ENCODE measurements at regions not wholly inside any gene's neighbourhood (a gene's known extent, or its start where the extent isn't known, plus 50 kb on each side); places are given as distances from the start of the nearest gene placed in this dataset.

DNA sequence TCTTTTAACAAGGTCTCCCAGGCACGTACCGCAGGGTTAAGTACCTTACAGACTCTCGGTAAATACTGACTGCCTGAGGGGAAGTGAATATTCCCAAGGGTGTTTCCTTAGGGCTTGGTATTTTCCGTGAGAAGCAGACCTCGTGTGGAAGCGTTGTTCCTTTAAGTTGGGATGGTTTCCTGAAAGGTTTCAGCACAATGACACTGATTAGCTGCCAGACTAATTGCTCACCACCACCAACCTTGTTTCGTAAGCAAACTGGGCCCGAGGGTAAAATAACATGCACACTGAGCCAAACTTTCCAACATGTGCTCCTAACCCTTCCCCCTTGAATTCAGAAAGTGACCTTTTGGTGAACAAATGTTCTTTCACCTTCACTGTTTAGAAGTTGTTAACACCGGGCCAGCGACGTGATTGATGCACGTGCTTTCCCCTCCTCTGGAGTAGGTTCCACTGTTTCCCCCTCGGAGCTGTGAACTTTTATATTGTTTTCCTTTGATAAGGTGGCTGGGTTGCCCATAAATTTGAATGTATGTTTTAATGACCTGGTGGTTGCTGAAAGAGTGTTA, 128.1 kb upstream of the RPS23 start:
- H3K4me1 ChIP-seq (ENCODE audit: control insufficient read depth, insufficient read depth, low read length): no peaks in the 10 kb centered on the region
- H3K27ac ChIP-seq (ENCODE audit: insufficient read depth, low read depth, low read length, poor library complexity, severe bottlenecking): no peak overlapping the region
- H3K27me3 ChIP-seq (ENCODE audit: control insufficient read depth, insufficient read depth, low read length, poor library complexity, severe bottlenecking): no peaks in the 10 kb centered on the region
- WGBS, 2 experiments: 75 to 76% methylated on average over 13 of the region's 13 CpGs
- H3K4me3 ChIP-seq (ENCODE audit: insufficient read depth, low read depth, low read length): no peak overlapping the region
- no peaks in the 10 kb centered on the region for H3K36me3 ChIP-seq (ENCODE audit: control insufficient read depth, insufficient read depth, low read length)
- no peaks in the 10 kb centered on the region for H3K9me3 ChIP-seq (ENCODE audit: control insufficient read depth, low read length)

DNA sequence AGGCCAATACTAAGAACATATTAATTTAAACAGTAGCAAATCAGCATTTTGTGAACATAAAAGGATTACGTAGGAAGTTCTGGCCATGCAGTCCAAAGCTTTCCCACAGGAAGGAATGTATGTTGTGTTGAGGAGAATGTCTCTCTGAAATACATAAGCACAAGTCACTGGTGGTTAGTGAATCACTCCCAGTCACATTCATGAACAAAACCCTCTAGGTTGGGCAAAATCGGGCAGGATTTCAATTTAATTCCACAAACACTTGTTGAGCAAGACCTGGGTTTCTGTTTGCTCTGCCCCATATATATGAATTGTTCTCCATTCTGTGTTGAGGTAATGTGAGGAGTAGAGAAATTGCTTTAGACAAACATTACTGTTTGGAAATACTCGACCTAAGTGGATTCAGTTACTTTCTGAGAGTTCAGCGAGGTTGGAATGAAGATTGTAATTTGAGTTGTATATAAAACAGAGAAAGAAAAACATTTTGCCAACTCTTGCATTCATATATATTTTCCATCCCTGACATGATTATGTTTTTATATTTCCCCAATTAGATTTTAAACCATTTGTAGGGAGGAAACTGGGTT, 127.6 kb upstream of the RPS23 start:
- Histone ChIP-seq H3K9me3 (ENCODE audit: control insufficient read depth, low read length) (no peaks in the 10 kb centered on the region), H3K27me3 (ENCODE audit: control insufficient read depth, insufficient read depth, low read length, poor library complexity, severe bottlenecking) (no peaks in the 10 kb centered on the region), H3K4me1 (ENCODE audit: control insufficient read depth, insufficient read depth, low read length) (no peaks in the 10 kb centered on the region), H3K36me3 (ENCODE audit: control insufficient read depth, insufficient read depth, low read length) (no peaks in the 10 kb centered on the region), H3K4me3 (ENCODE audit: insufficient read depth, low read depth, low read length) (no peak overlapping the region), H3K27ac (ENCODE audit: insufficient read depth, low read depth, low read length, poor library complexity, severe bottlenecking) (no peak overlapping the region)
- 93% methylated on average over 3 to 4 of the region's 4 CpGs for WGBS, 2 experiments

GRCh38 chr5:82405161-82405560, 127.0 kb upstream of the RPS23 start:
- no peaks in the 10 kb centered on the region for H3K9me3 ChIP-seq (ENCODE audit: control insufficient read depth, low read length)
- H3K4me1 ChIP-seq (ENCODE audit: control insufficient read depth, insufficient read depth, low read length): no peaks in the 10 kb centered on the region
- H3K4me3 ChIP-seq (ENCODE audit: insufficient read depth, low read depth, low read length): no peak overlapping the region
- no peak overlapping the region for H3K27ac ChIP-seq (ENCODE audit: insufficient read depth, low read depth, low read length, poor library complexity, severe bottlenecking)
- no peaks in the 10 kb centered on the region for H3K27me3 ChIP-seq (ENCODE audit: control insufficient read depth, insufficient read depth, low read length, poor library complexity, severe bottlenecking)
- no peaks in the 10 kb centered on the region for H3K36me3 ChIP-seq (ENCODE audit: control insufficient read depth, insufficient read depth, low read length)
- 53 to 65% methylated on average over 2 of the region's 2 CpGs for WGBS, 2 experiments

DNA sequence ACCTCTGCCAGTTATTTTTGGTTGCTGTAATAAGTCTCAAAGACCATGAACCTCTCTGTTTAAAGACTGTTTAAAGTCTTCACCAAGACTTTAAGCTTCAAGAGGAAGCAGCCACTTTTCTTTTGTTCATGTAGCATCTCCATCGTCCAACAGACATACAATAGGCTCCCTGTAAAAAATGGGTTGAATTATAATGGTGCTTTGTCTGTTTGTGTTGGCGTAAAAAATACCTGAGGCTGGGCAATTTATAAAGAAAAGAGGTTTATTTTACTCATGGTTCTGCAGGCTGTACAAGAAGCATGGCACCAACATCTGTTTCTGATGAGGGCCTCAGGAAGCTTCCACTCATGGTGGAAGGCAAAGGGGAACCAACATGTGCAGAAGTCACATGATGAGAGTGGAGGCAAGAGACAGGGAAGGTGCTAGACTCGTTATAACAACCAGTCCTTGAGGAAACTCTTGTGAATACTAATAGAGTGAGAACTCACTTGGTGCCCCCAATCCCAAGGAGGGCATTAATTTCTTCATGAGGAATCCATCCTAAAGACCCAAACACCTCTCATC, 126.3 kb upstream of the RPS23 start:
- no peaks in the 10 kb centered on the region for H3K9me3 ChIP-seq (ENCODE audit: control insufficient read depth, low read length)
- WGBS, 2 experiments: 90 to 99% methylated on average over 2 to 3 of the region's 3 CpGs
- H3K36me3 ChIP-seq (ENCODE audit: control insufficient read depth, insufficient read depth, low read length): no peaks in the 10 kb centered on the region
- H3K4me3 ChIP-seq (ENCODE audit: insufficient read depth, low read depth, low read length): no peak overlapping the region
- no peaks in the 10 kb centered on the region for H3K4me1 ChIP-seq (ENCODE audit: control insufficient read depth, insufficient read depth, low read length)
- H3K27me3 ChIP-seq (ENCODE audit: control insufficient read depth, insufficient read depth, low read length, poor library complexity, severe bottlenecking): no peaks in the 10 kb centered on the region
- H3K27ac ChIP-seq (ENCODE audit: insufficient read depth, low read depth, low read length, poor library complexity, severe bottlenecking): no peak overlapping the region

DNA sequence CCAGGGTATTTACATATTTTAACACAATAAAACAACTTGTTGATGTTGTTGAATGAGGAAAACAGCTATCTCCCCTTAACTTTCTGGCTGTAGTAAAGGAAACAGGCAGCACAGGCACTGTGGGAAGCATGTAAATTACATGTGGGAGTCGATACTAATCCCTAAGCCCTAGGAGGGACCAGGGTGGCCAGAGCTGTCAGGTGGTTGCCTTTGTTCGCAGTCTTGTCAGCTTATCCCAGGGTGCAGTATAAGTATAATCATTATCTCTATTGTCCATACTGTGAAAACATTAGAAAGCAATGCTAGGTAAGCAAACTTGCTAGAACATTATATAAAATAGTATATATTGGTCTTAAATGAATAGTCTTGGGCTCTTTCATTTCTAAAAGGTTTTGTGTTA, 125.6 kb upstream of the RPS23 start:
- 81 to 86% methylated on average over 2 of the region's 2 CpGs for WGBS, 2 experiments
- H3K4me3 ChIP-seq (ENCODE audit: insufficient read depth, low read depth, low read length): no peak overlapping the region
- H3K9me3 ChIP-seq (ENCODE audit: control insufficient read depth, low read length): no peaks in the 10 kb centered on the region
- no peaks in the 10 kb centered on the region for H3K36me3 ChIP-seq (ENCODE audit: control insufficient read depth, insufficient read depth, low read length)
- H3K4me1 ChIP-seq (ENCODE audit: control insufficient read depth, insufficient read depth, low read length): no peaks in the 10 kb centered on the region
- H3K27ac ChIP-seq (ENCODE audit: insufficient read depth, low read depth, low read length, poor library complexity, severe bottlenecking): no peak overlapping the region
- no peaks in the 10 kb centered on the region for H3K27me3 ChIP-seq (ENCODE audit: control insufficient read depth, insufficient read depth, low read length, poor library complexity, severe bottlenecking)

- 93 to 100% methylated on average over 2 of the region's 2 CpGs for WGBS, 2 experiments
- no peaks in the 10 kb centered on the region for H3K9me3 ChIP-seq (ENCODE audit: control insufficient read depth, low read length)
- H3K4me1 ChIP-seq (ENCODE audit: control insufficient read depth, insufficient read depth, low read length): no peaks in the 10 kb centered on the region
- no peaks in the 10 kb centered on the region for H3K36me3 ChIP-seq (ENCODE audit: control insufficient read depth, insufficient read depth, low read length)
- H3K27ac ChIP-seq (ENCODE audit: insufficient read depth, low read depth, low read length, poor library complexity, severe bottlenecking): no peak overlapping the region
- no peaks in the 10 kb centered on the region for H3K27me3 ChIP-seq (ENCODE audit: control insufficient read depth, insufficient read depth, low read length, poor library complexity, severe bottlenecking)
- H3K4me3 ChIP-seq (ENCODE audit: insufficient read depth, low read depth, low read length): no peak overlapping the region
Measured at GRCh38 chr5:82403026-82403425, 124.9 kb upstream of the RPS23 start.

DNA sequence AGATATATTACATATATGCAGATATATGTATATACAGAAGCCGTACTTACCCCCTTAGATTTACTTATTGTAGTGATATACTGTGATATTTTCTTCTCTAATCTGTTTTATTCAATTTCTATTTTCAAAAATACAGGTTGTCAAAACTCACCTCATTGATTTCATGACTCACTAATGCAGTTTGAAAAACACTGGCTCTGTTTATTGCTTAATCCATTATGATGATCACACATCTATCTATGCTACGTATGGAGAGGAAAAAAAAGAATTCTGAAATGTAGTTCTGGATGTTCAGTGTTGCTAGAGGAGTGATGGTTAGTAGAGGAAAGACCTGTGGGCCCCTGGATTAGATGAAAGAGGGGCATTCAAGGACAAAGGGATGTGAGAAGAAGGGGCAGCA, 121.0 kb upstream of the RPS23 start:
- no peaks in the 10 kb centered on the region for H3K9me3 ChIP-seq (ENCODE audit: control insufficient read depth, low read length)
- no peak overlapping the region for H3K27ac ChIP-seq (ENCODE audit: insufficient read depth, low read depth, low read length, poor library complexity, severe bottlenecking)
- H3K4me3 ChIP-seq (ENCODE audit: insufficient read depth, low read depth, low read length): no peak overlapping the region
- WGBS, 2 experiments: 88 to 100% methylated on average over 1 of the region's 2 CpGs
- H3K4me1 ChIP-seq (ENCODE audit: control insufficient read depth, insufficient read depth, low read length): no peaks in the 10 kb centered on the region
- no peaks in the 10 kb centered on the region for H3K36me3 ChIP-seq (ENCODE audit: control insufficient read depth, insufficient read depth, low read length)
- H3K27me3 ChIP-seq (ENCODE audit: control insufficient read depth, insufficient read depth, low read length, poor library complexity, severe bottlenecking): no peaks in the 10 kb centered on the region

GRCh38 chr5:82397741-82398320, 119.7 kb upstream of the RPS23 start:
- H3K27me3 ChIP-seq (ENCODE audit: control insufficient read depth, insufficient read depth, low read length, poor library complexity, severe bottlenecking): no peaks in the 10 kb centered on the region
- no peak overlapping the region for H3K4me3 ChIP-seq (ENCODE audit: insufficient read depth, low read depth, low read length)
- H3K9me3 ChIP-seq (ENCODE audit: control insufficient read depth, low read length): no peaks in the 10 kb centered on the region
- no peak overlapping the region for H3K27ac ChIP-seq (ENCODE audit: insufficient read depth, low read depth, low read length, poor library complexity, severe bottlenecking)
- 89 to 96% methylated on average over 3 of the region's 3 CpGs for WGBS, 2 experiments
- H3K36me3 ChIP-seq (ENCODE audit: control insufficient read depth, insufficient read depth, low read length): no peaks in the 10 kb centered on the region
- no peaks in the 10 kb centered on the region for H3K4me1 ChIP-seq (ENCODE audit: control insufficient read depth, insufficient read depth, low read length)

DNA sequence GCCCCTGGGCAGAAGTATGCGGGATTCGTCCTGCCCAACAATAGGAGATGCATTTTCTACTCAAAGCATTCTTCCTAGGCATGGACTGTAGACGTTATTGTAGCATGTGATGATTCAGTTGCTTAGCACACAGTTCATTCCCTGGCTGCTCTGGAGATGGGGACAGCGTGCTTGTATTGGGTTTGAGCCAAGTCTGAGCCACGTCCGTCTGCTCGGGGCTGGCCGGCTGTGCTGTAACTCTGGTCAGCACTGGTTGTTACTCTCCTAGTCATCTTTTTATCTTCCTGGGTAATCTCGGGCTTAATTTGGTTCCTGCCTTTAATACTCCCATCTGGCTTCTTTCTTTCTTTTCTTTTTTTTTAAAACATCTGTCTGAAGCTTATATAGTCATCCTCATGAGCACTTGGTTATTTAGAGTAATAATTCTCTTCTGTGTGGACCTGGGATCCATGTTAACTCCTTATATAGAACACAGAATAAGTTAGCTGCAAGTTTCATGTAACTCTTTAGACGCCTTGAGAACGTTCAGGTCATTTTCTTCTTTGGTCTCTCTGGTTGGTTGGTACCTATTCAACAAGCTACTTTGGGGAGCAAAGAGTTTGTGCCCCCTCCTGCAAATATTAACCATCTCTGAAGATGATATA, 118.8 kb upstream of the RPS23 start:
- Histone ChIP-seq H3K4me3 (ENCODE audit: insufficient read depth, low read depth, low read length) (no peak overlapping the region), H3K4me1 (ENCODE audit: control insufficient read depth, insufficient read depth, low read length) (no peaks in the 10 kb centered on the region), H3K27me3 (ENCODE audit: control insufficient read depth, insufficient read depth, low read length, poor library complexity, severe bottlenecking) (no peaks in the 10 kb centered on the region), H3K9me3 (ENCODE audit: control insufficient read depth, low read length) (no peaks in the 10 kb centered on the region), H3K36me3 (ENCODE audit: control insufficient read depth, insufficient read depth, low read length) (no peaks in the 10 kb centered on the region), H3K27ac (ENCODE audit: insufficient read depth, low read depth, low read length, poor library complexity, severe bottlenecking) (no peak overlapping the region)
- 83 to 84% methylated on average over 11 of the region's 11 CpGs for WGBS, 2 experiments

DNA sequence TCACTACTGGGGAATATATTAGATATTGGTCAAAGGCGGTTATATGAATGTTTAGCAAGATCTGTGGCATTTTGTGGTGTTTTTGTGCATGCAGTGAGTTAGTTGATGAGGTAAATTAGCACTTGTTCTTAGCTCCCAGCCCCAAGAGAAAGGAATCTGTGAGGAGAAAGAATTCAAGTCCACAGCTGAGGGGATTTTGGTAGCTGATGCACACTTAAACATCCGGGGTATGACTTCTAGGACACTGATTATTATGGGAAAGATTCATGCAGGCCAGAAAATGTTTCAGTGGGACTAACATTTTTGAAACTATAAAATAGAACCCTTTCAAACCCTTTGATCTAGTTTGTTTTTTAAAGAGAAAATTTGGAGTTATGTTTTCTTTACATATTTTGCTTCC, 118.2 kb upstream of the RPS23 start:
- Histone ChIP-seq H3K27me3 (ENCODE audit: control insufficient read depth, insufficient read depth, low read length, poor library complexity, severe bottlenecking) (no peaks in the 10 kb centered on the region), H3K4me1 (ENCODE audit: control insufficient read depth, insufficient read depth, low read length) (no peaks in the 10 kb centered on the region), H3K4me3 (ENCODE audit: insufficient read depth, low read depth, low read length) (no peak overlapping the region), H3K36me3 (ENCODE audit: control insufficient read depth, insufficient read depth, low read length) (no peaks in the 10 kb centered on the region), H3K27ac (ENCODE audit: insufficient read depth, low read depth, low read length, poor library complexity, severe bottlenecking) (no peak overlapping the region), H3K9me3 (ENCODE audit: control insufficient read depth, low read length) (no peaks in the 10 kb centered on the region)
- WGBS, 2 experiments: 93 to 95% methylated on average over 2 of the region's 2 CpGs
